Eye (tissue), 1 donor: ENCODE measurements at regions not wholly inside any gene's neighbourhood (a gene's known extent, or its start where the extent isn't known, plus 50 kb on each side); places are given as distances from the start of the nearest gene placed in this dataset.
"Not testable (repeated sequence)": the region's sequence is repeated elsewhere in the genome, so short reads cannot be mapped to it uniquely, and the experiment has no call there.

Experiments
- DNase-seq: peaks from one replicate; pipeline ENCODE4 v3.0.0-alpha.2; 2015

DNA sequence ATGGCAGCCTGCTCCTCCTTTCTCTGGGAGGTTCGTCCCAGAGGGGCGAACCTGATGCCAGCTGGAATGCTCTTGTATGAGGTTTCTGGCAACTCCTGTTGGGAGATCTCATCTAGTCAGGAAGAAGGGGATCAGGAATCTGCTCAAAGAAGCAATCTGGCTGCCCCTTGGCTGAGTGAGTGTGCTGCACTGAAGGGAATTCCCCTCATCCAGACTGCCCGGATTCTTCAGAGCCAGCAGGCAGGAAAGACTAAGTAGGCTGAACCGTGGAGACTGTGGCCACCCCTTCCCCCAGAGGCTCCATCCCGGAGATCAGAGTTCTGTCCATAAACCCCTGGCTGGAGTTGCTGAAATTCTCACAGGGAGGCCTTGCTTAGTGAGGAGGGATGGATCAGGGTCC is 476.0 kb downstream of the CSNK1G3 start:
- no peak for DNase-seq

DNA sequence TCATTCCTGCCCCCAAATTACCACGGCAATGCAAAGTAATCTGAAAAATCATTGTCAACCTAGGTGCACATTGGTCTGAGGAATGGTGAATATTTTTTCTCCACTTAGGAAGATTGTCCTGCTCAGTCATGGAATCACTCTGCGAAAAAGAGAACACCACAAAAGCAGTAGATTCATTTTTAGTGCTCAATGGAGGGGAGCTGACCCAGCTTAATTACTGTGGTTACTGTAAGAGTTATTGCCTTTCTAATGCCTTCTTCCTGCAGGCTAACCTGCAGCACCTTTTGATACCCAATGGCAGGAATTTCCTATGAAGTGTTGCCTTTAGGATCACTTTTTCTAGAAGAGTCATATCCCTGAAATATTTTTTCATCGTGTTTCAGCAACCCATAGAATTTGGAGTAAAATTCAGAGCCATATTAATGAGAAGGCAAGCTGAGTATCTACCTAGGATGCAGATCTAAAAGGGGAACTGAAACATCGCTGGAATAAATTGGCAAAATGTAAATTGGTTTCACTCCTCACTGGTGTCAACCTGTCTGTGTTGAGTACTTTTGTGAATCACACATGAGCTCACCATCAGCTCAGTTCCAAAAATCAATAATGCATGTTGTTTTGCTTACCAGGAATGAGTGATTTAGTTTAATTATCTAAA is 464.5 kb downstream of the CSNK1G3 start:
- no peak for DNase-seq

DNA sequence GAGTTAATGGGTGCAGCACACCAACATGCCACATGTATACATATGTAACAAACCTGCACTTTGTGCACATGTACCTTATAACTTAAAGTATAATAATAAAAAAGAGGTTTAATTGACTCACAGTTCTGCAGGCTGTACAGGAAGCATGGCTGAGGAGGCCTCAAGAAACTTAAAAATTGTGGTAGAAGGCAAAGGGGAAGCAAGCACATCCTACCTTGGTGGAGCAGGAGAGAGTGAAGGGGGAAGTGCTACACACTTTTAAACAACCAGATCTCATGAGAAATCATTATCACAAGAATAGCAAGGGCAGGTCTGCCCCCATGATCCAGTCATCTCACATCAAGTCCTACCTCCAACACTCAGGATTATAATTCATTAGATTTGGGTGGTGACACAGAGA is 463.5 kb downstream of the CSNK1G3 start:
- DNase-seq = not testable (repeated sequence)

DNA sequence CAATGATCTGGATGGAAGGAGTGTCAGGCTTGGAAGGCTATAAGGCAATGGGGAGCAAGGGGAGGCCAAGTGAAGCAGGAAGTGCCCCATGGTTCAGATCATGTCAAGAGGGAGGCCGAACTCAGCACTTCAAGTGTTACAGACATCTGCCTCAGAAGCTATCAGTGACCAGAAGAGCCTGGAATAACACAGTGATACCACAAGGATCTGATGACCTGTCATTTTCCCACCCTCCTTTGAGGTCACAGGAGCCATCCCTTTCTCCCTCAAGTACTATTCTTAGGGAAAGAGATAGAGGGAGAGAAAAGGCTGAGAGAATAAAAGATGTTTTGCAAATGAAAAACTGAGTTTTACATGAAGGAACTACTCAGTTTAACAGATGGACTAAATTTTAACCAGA is 454.8 kb downstream of the CSNK1G3 start:
- no peak for DNase-seq

DNA sequence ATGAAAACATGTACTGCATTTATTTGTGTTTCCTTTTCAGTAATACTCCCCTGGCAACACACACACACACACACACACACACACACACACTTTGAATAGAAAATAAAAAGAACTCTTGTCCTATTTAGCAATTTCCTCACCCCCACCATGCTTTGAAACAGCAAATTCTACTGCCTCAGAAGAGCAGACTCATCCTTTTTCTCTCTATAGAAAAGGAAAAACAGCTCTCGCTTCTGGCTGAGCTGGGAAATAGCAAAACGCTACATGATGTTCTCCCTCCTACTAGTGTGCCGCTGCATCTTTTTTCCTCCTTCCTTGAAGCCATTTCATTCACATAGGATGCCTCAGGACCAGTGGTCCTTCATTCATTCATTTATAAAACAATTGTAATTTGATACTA is 453.6 kb downstream of the CSNK1G3 start:
- DNase-seq = no peak

DNA sequence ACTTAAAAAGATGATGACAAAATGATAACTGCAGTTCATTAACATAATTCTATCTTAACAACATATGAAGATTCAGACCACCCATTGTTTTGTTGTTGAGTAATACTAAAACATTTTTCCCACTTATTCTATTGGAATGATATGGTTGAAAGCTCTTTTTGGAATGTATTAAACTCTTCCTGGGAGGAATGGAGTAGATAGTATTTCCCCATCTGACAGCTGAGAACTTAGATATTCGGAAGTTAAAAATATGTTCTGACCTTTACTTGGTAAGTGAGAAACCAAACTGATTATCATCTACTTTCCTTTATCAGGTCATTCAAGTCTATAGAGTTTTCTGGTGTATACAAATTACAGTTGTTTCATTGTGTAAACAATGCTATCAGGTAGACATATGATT is 452.9 kb downstream of the CSNK1G3 start:
- DNase-seq = no peak

DNA sequence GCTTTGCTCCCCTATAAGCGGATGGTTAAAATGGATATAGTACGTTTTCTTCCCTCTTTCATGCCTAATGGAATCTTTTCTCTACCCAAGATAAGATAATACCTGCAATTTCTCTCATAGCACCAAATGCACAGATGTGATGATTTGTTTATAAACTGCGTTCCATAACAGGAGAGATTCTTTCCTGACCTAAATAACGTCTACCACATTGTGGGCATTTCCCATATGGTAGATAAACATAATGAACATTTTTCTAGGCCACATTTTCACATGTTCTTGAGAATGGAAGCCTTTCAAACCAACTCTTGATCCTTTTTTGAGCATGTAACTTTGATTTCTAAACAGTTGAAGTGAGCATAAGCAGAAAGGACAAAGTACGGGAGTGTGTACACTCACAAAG is 448.5 kb downstream of the CSNK1G3 start:
- DNase-seq = no peak

DNA sequence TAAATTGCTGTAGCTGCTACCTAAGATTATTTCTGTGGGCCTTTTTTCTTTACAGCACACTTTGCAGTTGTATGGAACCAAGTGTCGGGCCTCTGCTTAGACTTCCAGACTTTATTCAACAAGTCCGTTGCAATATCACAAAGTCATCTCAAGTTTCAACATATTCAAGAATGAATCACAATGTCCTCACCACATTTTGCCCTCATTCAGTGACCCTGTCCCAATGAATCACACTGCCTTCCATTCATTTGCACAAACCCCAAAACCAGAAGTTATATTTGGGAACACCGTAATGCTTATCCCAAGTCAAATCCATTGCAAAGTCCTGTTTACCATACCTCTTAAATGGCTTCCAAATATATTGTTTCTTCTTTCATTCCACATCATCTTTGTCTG is 439.6 kb downstream of the CSNK1G3 start:
- no peak for DNase-seq

DNA sequence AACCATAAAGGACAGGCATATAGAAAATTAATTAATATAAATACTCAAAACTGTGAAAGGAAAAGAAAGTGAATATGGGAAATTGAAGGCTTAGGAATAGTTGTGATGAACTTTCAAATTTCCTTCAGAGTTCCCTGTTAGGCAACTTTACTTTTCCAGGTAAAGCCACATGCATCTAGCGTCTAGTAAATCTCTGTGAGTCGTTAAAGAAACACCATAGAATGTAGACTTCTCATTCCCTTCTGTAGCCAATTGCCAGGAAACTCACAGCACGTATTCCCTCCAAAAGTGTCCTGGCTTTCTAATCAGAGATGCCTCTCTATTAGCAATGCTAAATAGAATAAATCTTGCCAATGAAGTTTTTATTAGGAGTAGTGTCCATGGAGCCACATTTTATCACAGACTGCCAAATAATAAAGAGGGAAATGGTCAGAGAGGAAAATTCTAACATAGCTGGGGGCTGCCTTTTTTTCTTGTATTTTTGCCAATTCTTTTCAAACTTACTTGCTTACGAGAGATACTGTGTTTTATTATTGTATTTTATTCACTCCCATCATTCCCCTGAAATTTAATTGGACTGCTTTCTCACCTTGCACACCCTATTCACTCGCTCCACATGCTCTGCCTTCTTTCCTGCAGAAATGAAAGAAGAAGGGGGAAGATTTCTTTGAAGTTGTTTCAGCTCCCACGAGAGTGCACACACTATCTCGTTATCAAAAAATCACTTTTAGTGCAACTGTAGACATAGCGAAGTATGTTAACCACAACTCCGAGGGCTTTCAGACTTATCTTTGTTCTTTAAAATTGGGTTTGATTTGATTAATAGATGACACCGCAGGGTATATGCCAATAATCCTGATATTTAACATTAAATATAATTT is 439.0 kb downstream of the CSNK1G3 start:
- DNase-seq = no peak

DNA sequence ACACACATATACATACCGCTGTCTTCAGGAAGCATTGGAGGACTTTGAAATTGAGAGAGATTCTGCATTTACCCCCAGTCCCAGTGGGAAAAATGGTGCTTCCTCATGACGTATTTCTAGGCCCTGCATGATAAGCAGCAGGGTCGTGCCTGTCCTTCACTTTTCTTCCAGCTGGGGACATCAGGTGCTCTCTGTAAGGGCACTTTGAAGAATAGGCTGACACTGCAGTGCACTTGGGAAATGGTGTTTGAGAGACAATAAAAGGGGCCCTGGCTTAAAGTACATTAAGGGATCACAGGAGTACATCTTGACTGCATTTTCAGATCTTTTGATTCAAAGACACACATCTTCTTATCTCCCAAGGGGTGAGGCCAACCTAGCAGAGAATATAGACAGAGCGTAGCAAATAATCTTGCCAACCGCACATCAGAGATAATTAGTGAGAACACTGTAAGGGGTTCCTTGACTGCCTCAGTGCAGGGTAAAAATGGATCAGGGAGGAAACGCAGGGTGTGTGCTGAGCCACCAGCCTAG is 437.9 kb downstream of the CSNK1G3 start:
- peak; percentile 58 for DNase-seq

DNA sequence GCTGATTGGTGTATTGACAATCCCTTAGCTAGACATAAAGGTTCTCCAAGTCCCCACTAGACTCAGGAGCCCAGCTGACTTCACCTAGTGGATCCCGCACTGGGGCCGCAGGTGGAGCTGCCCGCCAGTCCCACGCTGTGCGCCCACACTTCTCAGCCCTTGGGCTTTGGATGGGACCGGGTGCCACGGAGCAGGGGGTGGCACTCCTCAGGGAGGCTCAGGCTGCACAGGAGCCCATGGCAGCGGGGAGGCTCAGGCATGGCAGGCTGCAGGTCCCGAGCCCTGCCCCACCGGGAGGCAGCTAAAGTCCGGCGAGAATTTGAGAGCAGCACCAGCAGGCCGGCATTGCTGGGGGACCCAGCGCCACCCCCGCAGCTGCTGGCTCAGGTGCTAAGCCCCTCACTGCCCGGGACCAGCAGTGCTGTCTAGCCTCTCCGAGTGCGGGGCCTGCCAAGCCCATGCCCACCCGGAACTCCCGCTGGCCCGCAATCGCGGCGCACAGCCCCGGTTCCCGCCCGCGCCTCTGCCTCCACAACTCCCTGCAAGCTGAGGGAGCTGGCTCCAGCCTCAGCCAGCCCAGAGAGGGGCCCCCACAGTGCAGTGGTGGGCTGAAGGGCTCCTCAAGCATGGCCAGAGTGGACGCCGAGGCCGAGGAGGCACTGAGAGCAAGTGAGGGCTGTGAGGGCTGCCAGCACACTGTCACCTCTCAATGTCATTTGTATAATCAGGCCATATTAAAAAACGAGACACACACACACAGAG is 437.2 kb downstream of the CSNK1G3 start:
- no peak for DNase-seq

DNA sequence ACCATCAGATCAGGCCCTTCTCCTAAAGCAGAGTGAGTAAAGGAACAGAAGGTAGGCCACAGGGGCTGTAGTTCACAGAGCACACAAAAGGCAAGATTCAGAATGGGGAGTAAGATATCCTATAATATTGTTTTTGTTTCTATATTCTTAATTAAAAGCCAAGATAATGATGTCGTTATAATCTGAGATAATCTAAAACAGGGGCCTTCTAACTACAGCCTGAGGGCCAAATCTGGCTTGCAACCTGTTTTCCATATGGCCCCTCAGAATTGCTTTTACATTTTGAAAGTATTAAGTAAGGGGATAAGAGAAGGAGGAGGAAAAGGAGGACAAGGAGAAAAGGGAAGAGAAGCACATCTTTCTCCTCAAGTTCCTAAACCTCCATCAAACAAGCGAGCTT is 435.8 kb downstream of the CSNK1G3 start:
- no peak for DNase-seq

DNA sequence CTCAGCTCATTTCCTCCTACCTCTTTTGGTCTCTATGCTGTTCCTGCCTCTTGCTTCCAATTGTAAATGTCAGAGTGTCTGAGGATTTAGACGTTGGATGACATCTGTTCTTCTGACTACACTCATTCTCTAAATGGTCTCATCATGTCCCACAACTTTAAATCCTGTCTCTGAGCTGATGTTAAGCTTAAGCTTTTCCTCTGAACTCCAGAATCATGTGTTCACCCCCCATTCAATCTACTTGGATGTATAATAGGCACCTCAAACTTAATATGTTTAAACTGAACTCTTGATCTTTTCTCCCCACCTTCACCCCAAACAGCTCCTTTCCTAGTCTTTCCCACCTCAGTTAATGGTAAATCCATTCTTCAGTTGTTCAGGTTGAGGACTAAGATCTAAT is 433.6 kb downstream of the CSNK1G3 start:
- no peak for DNase-seq

DNA sequence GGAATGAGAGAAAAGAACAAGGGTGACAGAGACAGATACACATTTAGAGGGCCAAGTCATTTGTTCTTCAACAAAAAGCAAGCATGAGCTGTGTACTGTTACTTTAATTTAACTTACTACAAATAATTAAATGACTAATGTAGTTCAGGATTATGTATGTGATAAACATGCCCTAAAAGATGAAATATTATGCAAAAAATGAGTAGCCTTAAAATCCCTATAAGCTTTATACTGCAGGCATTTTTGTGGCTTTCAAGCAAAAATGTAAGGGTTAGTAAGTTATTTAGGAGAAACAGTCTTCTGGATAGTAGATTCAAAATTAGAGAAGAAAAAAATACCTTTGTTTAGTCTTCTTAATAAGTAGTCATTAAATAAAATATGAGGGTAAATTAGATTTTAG is 431.2 kb downstream of the CSNK1G3 start:
- DNase-seq = no peak

DNA sequence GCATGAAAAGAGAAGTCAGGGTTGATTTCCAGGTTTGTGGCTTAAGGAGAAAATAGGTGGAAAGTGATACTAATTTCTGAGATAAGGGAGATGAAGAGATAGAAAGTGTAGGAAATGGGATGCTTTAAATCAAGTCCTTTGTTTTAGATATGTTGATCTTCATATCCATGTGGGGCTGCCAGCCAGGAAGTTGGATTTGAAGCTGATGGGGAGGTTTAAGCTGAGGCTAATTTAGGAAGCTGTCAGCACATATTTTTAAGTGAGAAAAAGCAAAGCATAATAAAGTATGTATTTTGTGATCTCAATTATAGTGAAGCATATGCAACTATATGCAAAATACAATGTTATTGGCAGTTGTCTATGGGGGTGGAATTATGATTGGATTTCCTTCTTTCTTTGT is 428.4 kb downstream of the CSNK1G3 start:
- DNase-seq = no peak

DNA sequence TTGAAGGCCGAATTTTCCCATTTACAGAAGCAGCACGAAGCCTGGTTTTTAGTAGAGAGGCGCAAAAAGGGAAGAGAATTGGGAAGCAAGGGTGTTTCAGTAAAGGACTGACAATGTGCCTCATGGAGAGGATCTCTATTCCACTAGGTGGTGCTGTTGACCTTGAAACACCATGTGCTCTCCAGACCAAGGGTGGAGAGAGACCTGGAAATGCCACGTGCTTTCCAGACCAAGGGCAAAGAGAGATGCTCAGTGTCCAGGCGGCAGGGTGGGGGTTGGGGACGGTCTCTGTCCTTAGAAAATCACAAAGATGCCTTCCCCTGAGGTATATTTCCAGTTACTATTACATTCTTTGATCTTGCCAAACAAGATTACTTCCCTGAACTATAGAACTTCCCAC is 425.3 kb downstream of the CSNK1G3 start:
- DNase-seq = no peak

DNA sequence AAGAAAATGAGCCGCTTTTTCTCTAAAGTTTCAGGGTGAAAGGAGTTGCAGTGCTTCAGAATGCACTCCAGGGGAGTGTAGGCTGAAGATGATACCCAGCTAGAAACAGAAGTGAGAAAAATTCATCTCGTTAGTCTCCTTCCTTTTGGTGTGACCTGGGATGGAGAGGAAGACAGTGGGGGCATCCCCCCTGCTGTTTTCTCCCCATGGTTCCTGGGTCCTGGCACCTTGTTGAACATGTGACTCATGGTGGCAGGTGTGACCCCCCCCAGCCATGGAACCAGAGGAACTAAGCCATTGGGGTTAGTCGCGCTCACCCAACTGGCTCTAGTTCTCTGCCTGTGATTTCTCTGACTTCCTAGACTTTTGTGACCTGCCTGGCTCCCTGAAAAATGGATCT is 424.6 kb downstream of the CSNK1G3 start:
- no peak for DNase-seq

DNA sequence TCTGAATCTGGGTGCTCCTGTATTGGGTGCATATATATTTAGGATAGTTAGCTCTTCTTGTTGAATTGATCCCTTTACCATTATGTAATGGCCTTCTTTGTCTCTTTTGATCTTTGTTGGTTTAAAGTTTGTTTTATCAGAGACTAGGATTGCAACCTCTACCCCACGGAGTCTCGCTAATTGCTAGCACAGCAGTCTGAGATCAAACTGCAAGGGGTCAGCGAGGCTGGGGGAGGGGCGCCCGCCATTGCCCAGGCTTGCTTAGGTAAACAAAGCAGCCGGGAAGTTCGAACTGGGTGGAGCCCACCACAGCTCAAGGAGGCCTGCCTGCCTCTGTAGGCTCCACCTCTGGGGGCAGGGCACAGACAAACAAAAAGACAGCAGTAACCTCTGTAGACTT is 421.8 kb downstream of the CSNK1G3 start:
- not testable (repeated sequence) for DNase-seq

DNA sequence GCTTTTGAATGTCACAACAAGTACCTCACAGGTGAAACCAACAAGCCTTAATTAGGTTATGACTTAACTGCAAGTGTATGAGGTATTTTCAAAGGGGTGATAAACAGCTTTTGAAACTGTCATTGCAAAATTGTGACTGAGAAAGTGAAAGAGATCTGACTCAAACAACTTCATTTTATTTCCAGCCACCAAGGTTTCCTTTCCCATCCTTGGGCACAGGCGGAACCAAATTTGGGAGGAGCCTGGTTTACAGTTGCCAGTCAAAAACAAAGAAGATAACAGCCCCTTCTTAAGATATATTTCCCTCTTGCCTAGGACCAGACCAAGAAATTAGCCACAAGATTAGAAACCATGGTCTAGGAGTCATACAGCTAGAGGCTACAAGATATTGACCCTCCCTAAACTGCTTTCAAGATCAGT is 417.1 kb downstream of the CSNK1G3 start:
- DNase-seq = no peak

DNA sequence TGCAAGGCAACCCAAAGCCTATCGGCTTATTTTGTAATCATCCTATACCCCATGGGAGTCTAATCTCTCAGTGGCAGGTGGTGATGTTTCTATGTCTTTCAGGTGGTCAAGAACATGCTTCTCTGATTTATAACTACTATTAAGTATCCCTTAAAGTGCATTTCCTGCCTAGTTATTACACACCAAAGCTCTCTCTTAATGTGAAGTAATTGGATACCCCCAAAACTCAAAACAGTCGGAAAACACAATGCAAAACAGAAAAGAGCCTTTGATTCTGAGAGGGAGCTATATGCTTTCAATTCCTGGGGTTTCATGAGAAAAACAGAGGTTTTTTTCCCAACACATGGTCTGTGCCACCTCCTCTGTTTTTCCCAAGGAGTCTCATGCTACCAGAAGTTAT is 416.4 kb downstream of the CSNK1G3 start:
- no peak for DNase-seq

DNA sequence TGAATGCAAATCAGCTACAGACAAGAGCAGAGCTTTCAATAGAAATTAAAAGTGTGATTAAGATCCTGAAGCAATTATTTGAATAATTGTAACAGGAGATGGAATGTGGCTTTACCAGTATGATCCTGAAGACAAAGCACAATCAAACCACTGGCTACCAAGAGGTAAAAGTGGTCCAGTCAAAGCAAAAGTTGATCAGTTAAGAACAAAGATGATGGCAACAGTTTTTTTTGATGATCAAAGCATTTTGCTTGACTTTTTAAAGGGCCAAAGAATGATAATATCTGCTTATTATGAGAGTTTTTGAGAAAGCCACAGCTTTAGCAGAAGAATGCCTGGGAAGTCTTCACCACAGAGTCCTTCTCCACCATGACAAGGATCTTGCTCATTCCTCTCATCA is 409.2 kb downstream of the CSNK1G3 start:
- no peak for DNase-seq

DNA sequence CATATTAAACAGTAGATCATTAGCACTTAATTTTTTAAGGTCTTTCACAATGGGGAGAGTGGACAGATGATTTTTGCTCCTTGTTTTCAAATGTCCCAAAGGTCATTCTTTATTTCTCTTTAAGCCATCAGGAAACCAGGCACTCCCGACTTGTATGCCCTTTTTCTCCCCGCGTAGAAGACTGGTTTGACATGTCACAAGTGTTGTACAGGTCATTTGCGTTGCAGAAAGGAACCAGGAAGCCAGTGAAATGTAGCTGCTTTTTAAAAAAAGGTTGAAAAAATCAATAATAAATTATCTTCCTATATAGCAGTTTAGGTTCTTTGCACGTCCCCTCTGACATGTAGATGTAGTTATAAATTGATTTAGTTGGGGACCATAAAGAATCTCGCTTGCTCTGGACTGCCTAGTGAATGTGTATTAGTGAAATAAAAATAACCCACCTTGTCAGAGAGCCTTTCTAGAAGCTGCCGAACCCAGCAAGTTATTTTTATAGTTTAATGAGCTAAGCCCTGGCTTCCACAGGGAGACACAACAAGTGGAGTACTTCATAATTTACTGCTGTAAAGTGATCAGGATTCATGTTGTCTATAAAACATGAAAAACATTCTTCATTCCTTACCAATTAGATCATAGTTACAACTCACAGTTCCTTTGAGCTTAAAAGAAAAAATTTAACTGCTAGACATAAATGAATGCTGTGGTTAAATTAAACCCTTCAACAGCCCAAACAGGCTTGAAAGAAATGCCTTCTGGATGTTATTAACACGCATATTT is 404.6 kb downstream of the CSNK1G3 start:
- DNase-seq = peak; percentile 58

DNA sequence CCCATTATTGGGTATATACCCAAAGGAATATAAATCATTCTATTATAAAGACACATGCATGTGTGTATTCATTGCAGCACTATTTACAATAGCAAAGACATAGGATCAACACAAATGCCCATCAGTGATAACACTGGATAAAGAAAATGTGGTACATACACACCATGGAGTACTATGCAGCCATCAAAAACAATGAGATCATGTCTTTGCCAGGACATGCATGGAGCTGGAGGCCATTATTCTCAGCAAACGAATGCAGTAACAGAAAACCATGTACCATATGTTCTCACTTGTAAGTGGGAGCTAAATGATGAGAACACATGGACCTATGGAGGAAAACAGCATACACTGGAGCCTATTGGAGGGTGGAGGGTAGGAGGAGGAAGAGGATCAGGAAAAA is 402.4 kb downstream of the CSNK1G3 start:
- DNase-seq = no peak
